ENCODE measurements at regions not wholly inside any gene's neighbourhood (a gene's known extent, or its start where the extent isn't known, plus 50 kb on each side); places are given as distances from the start of the nearest gene placed in this dataset.

- in situ Hi-C loops (cut with MboI; ENCODE audit: low pct_ligation_motif_present in 1 of 4, low pct_unique_long_range_greater_than_20kb in 1 of 4, low sequenced_read_pairs in 3 of 4) (loop anchor here in 1 of 4 donors (25.0 kb wide), 1 partner anchor 90 kb away; no protein-coding TSS in a partner anchor), intact Hi-C loops (cut with DNase I; ENCODE audit: low total_unique reads) (no loop called here)
- WGBS, 2 donors (ENCODE audit: low coverage in 1 of 2), result 71% methylated on average over 1 of the region's 1 CpG; no CpG with 5 or more reads in 1 of the 2 donors
- TF ChIP-seq CTCF (IDR thresholded peaks at IDR 0.05), result no peak
- no peak for TF ChIP-seq POLR2A (IDR thresholded peaks at IDR 0.05)
- TF ChIP-seq EP300 (IDR thresholded peaks at IDR 0.05; ENCODE audit: low read depth), result no peak
- TF ChIP-seq POLR2AphosphoS5 (IDR thresholded peaks at IDR 0.05), result no peak
- Histone ChIP-seq H3K9me3 (no peaks in the 10 kb centered on the region), H3K36me3 (no peaks in the 10 kb centered on the region), H3K4me3 (no peak overlapping the region), H3K27me3 (no peaks in the 10 kb centered on the region), H3K27ac (no peak overlapping the region), H3K4me1 (no peaks in the 10 kb centered on the region)
- DNase-seq, result no peak
Measured at GRCh38 chr16:6602405-6602804, 730.2 kb upstream of the RBFOX1 start.

- Histone ChIP-seq H3K27me3 (no peaks in the 10 kb centered on the region), H3K36me3 (no peaks in the 10 kb centered on the region), H3K4me1 (no peaks in the 10 kb centered on the region), H3K4me3 (no peak overlapping the region), H3K9me3 (no peaks in the 10 kb centered on the region), H3K27ac (no peak overlapping the region)
- in situ Hi-C loops (cut with MboI; ENCODE audit: low pct_ligation_motif_present in 1 of 4, low pct_unique_long_range_greater_than_20kb in 1 of 4, low sequenced_read_pairs in 3 of 4) (loop anchor here in 1 of 4 donors (25.0 kb wide), 1 partner anchor 88 kb away; no protein-coding TSS in a partner anchor), intact Hi-C loops (cut with DNase I; ENCODE audit: low total_unique reads) (no loop called here)
- 38 to 47% methylated on average over 4 to 6 of the region's 6 CpGs for WGBS, 2 donors (ENCODE audit: low coverage in 1 of 2)
- TF ChIP-seq POLR2AphosphoS5 (IDR thresholded peaks at IDR 0.05), result no peak
- TF ChIP-seq EP300 (IDR thresholded peaks at IDR 0.05; ENCODE audit: low read depth), result no peak
- TF ChIP-seq POLR2A (IDR thresholded peaks at IDR 0.05), result no peak
- no peak for TF ChIP-seq CTCF (IDR thresholded peaks at IDR 0.05)
- DNase-seq, result no peak
Measured at GRCh38 chr16:6600167-6600566, 732.5 kb upstream of the RBFOX1 start.

- Histone ChIP-seq H3K36me3 (no peaks in the 10 kb centered on the region), H3K4me1 (no peaks in the 10 kb centered on the region), H3K4me3 (no peak overlapping the region), H3K9me3 (no peaks in the 10 kb centered on the region), H3K27me3 (no peaks in the 10 kb centered on the region), H3K27ac (no peak overlapping the region)
- intact Hi-C loops (cut with DNase I; ENCODE audit: low total_unique reads), result loop anchor here (5.0 kb wide), 1 partner anchor 166 kb away; no protein-coding TSS in a partner anchor
- 73 to 81% methylated on average over 2 to 5 of the region's 5 CpGs for WGBS, 2 donors (ENCODE audit: low coverage in 1 of 2)
- DNase-seq, result no peak
- in situ Hi-C loops (cut with MboI; ENCODE audit: low pct_ligation_motif_present in 1 of 4, low pct_unique_long_range_greater_than_20kb in 1 of 4, low sequenced_read_pairs in 3 of 4), result no loop called here
- TF ChIP-seq CTCF (IDR thresholded peaks at IDR 0.05) (no peak), EP300 (IDR thresholded peaks at IDR 0.05; ENCODE audit: low read depth) (no peak), POLR2AphosphoS5 (IDR thresholded peaks at IDR 0.05) (no peak), POLR2A (IDR thresholded peaks at IDR 0.05) (no peak)
Measured at GRCh38 chr16:6593799-6594198, 738.8 kb upstream of the RBFOX1 start.

- no peaks in the 10 kb centered on the region for H3K9me3 ChIP-seq
Measured at GRCh38 chr16:6576606-6577005, 756.0 kb upstream of the RBFOX1 start.

More at GRCh38 chr16:6576606-6577005, 756.0 kb upstream of the RBFOX1 start:
- in situ Hi-C loops (cut with MboI; ENCODE audit: low pct_ligation_motif_present in 1 of 4, low pct_unique_long_range_greater_than_20kb in 1 of 4, low sequenced_read_pairs in 3 of 4), result no loop called here
- Histone ChIP-seq H3K4me3 (no peak overlapping the region), H3K4me1 (no peaks in the 10 kb centered on the region), H3K36me3 (no peaks in the 10 kb centered on the region), H3K27ac (no peak overlapping the region), H3K27me3 (no peaks in the 10 kb centered on the region)
- TF ChIP-seq EP300 (IDR thresholded peaks at IDR 0.05; ENCODE audit: low read depth) (no peak), POLR2A (IDR thresholded peaks at IDR 0.05) (no peak), CTCF (IDR thresholded peaks at IDR 0.05) (no peak), POLR2AphosphoS5 (IDR thresholded peaks at IDR 0.05) (no peak)
- DNase-seq, result no peak
- intact Hi-C loops (cut with DNase I; ENCODE audit: low total_unique reads), result no loop called here
- 0 to 63% methylated on average over 1 to 3 of the region's 3 CpGs for WGBS, 2 donors (ENCODE audit: low coverage in 1 of 2)

Data from transverse colon (tissue), 4 donors.